Kasumi-1 (cell line): ENCODE measurements at regions not wholly inside any gene's neighbourhood (a gene's known extent, or its start where the extent isn't known, plus 50 kb on each side); places are given as distances from the start of the nearest gene placed in this dataset.

ENCODE experiments used
- DNase-seq, 2 experiments: peaks; one replicate each; lab custom pipeline; 2025; lab: John Stamatoyannopoulos, UW

DNA sequence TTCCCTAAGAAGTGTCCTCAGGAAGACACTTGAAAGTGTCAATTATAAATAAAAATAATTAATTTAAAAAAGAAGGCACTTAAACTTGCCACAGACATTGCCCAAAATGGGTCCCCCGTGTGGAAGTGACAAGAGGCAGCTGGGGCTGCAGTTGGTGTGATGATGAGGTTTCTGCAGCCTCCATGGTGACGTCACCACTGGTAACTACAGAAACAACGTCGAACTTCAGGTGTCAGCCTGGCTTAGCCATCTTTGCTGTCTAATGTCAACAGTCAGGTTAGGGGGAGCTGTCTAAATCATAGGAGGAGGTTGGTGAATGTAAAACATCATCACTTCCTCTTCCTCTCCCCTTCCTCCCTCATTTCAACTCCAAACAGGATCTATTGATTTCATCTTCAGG is 328.6 kb downstream of the MN1 start:
- DNase-seq, result no peak

DNA sequence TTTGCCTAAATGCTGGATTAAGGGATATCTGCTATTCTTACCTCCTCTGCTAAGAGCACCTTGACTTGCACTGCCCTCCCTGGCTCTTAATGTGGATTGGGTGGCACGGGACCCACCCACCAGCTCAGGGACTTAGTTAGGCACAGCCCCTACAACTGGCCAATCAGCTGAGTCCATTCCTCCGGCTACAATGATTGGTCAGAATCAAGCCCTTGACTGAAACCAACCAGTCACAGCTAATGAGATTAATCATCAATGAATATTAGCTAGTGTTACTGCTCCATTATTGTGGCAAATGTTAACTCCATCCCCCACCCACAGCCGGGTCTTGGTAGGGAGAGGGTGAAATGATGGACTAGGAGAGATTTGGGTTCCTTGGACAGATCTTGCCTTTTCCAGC is 328.0 kb downstream of the MN1 start:
- DNase-seq, result no peak

DNA sequence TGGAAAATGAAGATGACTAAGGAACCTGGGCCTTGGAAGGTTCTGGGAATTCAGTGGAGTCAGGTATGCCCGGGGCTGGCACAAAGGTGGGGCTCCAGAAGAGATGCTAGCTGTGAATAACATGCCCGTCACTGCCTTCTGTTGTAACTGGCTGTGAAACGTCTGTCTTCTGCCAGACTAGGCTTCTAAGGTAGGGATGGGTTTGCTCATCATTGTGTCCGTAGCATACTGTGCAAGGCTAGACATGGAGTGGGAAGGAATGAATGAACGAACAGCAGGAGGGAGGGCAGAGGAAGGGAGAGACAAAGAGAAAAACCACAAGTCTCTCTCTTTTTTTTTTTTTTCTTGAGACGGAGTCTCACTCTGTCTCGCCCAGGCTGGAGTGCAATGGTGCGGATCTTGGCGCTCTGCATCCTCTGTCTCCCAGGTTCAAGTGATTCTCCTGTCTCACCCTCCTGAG is 327.4 kb downstream of the MN1 start:
- DNase-seq, result no peak

DNA sequence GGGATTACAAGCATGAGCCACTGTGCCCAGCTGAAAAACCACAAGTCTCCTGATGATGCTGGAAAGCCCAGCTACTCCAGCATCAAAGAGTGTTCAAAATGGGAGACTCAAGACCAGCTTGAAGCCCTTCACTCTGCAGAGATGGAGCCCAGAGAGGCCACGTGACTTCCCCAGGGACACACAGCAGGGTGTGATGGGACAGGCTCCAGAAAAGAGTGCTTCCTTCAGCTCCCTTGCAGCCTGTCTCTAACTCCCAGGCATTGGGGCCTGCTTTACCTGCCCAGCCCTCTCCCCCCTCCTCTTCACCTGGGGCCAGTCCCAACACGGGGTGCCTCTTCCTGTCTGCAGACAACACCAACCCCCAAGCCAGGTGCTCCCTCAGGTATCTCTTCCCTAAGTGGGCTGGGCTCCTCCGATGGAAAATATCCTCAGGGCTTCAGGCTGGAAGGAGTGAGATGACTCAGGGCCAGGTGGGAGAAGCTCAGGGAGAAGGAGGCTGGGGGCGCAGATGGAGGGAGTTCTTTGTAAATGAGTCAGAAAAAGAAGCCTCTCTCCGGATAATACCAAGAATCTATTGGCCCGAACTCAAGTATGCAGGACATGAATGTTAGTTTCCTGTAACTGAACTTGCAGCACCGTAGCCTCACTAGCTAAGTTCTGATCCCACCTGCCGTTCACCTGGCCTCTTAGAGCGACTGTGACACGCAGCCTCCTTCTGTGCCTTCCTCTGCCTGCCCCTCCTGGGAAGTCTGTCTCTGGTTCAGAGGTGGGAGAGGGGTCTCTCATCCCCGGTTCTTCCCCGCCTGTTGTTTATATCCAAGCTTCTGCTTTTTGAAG is 326.6 kb downstream of the MN1 start:
- no peak for DNase-seq

DNA sequence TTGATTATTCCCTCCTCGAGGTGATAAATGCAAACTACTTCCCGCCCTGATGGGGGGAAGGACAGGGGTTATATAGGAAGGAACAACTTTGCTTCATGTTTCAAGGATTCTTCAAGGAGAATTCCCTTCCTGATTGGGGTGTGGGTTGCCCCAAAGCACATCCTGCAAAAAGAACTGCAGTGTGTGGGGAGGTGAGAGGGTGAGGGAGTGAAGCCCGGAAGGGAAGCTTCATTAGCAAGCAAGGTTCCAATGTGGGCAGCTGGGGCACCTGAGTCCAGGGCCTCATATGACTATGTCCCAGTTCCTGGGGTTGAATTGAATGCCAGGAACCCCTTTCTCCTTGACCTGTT is 326.0 kb downstream of the MN1 start:
- DNase-seq, result no peak

DNA sequence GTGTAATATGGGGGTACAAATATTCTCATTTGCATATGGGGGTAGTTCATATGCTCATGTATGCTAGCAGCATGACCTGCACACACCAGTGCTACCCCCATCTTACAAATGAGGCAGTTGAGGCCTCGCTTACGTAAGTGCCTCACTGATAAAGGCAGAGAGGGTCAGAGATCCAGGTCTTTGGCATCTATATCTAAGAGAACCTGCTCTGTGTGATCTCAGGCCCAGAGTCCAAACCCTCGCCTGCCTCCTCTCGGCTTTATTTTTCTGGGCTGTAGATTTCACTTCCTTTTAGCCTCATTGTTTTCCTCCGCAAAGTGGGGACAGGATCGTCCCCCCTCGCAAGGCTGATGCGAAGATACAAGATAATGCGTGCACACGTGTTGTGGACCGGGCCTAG is 325.2 kb downstream of the MN1 start:
- no peak for DNase-seq

DNA sequence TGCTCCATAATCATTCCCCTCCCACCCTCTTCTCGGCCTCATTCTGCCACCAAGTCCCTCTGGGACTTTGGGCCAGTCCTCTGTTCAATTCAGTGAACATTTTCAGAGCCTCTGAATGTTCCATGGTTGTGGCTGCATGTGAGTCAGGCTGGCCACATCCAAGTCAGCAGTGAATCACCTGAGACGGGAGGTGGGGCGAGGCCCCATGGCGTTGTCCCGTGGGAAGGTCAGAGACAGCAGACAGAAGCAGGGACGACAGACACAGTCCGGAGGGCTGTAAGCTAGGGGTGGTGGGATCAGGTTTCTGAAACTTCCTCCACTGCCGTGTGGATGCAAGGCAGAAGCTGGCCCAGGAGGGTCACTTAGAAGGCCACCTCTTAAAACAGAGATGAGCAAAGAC is 324.8 kb downstream of the MN1 start:
- DNase-seq, result no peak

DNA sequence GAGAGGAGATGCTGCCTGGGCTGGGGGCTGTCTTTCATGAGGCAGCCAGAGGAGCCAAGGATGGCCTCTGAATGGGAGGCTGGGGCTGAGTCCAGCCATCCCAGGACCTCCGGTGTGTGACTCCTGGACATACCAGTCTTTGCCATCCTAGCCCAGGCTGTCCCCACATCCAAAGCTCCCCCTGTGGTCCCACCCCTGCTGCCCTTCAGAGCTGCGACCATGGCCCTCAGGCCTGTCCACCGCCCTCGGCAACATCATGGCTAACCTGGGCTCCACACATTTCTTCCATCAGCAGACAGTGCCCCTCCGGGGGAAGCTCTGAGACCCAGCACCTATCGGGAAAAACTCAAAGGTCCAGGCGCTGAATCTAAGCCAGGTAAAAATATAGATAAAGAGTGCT is 324.4 kb downstream of the MN1 start:
- DNase-seq, result no peak

DNA sequence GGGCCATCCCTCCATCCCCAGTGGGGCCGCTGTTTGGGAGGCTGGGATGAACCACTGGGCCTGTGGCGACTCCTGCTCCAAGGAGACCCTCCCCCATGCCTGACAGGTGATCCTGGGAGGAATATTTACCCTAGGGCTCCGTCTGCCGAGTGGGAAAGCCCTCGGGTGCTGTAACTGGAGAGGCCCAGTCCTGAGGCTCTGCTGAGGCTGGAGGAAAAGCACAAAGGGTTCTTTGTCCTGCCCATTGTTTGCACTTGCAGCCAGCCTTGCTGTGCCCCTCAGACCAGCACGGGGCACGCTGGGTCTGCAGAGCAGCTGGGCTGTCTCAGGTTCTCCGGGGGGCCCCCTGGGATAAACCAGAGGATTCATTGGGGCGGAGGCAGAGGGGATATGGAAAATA is 321.1 kb downstream of the MN1 start:
- DNase-seq, result no peak

DNA sequence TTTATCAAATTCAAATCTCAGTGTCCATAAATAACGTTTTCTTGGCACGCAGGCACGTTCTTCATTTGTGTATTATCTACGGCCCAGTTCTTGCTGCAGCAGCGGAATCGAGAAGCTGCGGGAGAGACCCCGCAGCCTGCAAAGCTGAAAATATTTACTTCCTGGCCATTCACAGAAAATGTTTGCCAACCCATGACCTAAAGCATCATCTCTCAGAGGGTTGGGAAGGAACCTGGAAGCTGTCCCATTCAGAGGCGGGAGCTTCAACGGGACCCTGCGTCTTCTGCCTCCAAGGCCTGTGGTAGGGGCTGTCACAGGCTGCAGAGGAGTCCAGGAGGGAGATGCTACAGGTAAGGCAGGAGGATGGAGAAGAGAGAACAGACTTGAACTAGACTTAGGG is 319.2 kb downstream of the MN1 start:
- DNase-seq, result no peak

DNA sequence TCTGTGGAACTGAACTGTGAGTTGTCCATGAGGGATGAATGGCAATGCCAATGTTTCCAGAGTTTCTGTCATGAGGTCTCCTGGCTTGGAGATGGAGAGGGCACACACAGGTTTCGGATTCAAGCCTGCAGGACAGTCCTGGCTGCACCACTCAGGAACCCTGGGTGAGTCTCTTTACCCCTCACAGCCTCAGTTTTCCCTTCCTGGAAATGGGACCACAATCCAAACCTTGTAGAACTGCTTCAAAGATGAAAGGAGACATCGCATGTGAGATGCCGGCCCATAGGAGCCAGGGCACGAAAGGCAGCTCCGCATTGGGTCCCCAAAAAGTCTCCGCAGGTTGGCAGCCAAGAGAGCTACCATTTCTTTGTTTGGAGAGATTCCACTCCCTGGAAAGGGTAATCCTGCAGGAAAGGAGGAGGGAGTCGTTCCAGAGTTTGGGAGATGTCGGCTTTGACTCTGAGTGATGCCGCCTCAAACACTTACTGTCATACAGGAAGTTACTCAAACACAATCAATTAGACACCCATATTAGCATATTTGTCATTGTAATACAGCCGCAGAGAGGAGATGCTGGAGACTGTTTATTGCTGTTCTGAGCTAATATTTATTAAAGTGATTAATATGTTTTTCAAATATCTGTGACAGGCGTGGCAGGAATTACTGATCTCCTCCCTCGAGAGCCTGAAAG is 318.3 kb downstream of the MN1 start:
- no peak for DNase-seq

DNA sequence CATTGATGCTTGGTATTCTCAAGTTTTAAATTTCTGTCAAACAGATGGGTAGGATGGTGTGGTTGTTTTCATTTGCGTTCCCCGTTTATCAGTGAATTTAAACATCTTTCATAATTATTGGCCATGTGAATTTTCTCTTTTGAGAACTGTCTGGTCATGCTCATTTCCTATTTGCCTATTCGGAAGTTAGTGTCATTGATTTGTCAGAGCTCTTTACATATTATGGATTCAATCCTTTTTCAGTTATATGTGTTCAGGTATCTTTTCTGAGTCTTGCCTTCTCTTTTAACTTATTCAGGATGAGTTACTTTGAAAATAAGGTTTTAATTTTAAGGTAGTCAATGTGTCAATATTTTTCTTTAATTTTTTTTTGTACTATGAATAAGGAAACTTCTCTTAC is 315.7 kb downstream of the MN1 start:
- DNase-seq, result no peak

DNA sequence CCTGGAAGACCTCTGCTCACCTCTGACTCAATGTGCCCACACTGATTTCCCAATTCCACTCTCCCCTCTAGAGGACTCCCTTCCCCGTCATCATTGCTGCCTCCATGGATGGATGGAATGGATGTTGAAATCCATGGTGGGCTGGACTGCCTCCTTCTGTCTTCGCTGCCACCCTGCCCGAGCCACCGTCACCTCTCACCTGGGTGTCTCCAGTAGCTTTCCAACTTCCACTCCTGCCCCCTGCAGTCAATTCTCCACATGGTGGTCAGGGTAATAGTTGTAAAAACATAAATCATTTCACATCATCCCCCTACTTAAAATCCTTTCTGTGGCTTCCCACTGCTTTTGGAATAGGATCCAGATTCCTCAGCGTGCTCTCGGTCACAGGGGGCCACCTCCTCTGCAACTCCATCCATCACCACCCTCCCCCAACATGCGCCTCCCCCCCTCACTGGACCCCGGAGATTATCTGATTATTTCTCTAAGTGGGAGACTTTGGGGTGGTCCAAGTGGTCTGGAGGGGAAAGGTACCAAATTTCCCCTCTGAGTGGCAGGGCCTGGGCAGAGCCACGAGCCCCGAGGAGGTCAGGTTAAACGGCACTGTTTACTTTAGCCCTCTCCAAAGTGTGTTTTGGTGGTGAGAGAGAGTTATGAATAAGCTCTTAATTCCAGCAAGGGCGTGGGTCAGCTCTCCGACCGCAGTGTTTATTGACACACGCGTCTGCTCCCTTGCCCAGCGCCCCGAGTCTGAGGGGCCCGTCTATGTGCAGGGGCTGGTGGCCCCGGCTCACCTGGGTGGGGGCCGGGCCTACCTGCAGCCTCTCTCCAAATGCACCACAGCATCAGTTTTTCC is 313.7 kb downstream of the MN1 start:
- DNase-seq, result no peak

DNA sequence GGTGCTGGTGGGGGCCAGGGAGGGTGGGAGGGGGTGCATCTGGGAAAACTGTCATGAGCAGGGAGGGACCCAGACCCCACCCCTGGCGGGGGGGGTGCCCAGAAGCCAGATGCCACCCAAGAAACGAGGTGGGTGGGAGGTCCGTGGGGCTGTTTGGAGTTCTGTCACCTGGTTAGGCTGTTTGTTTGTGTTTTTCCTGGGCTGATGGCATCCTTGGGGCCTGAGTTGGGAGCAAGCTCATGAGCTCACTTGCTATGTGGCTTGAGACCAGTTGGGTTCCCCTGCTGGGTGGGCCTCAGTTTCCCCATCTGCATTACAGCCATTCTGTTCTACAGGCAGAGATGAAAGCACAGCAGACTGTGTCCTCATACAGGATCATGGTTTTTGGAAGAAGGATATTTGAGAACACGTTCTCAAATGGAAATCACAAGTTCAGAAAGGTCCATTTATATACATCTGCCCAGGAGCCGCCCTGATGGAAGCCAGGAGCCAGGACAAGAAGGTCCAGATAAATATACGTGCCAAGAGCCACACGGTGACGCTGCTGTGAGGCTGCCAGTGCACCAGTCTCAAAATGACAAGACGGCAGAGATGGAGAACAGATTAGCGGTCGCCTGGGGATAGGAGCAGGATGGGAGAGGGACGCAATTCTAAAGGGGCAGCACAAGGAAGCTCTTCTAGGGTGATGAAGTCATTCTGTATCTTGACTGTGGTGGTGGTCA is 312.9 kb downstream of the MN1 start:
- DNase-seq, result no peak

DNA sequence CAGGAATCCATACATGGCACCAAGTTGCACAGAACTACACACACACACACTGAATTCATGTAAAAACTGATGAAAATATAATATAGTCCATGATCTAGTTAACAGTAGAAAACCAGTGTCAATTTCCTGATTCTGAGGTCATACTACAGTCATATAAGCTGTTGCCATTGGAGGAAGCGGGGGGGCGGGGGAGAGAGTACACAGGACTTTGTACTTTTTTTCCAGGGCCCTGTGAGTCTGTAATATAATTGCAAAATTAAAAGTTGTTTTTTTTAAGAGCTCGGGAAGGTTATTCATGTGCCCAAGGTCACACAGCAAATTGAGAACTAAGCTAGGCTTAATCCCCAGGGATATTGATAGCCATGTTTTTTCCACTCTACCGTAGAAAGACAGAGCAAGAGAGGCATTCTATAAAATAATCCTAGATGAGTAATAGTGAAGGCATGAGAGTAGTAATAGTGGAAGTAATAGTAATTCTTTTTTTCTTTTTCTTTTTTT is 312.3 kb downstream of the MN1 start:
- no peak for DNase-seq

DNA sequence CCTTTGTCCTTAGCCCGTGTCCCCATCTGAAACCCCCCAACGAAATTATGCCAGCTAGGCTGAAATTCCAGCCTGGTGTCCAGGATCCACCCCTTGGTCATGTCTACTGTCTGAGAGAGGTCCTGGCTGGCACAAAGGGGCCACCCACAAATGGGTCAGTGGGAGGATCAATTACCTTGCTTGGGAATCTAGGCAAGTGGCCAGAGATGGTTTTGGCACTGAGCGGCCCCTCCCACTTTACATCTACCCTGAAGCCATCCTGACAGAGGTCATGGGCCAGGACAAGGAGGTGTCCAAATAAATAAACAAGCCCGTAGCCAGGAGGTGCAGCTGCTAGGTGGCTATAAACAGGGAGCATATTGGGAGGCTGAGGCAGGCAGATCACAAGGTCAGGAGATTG is 311.5 kb downstream of the MN1 start:
- no peak for DNase-seq

DNA sequence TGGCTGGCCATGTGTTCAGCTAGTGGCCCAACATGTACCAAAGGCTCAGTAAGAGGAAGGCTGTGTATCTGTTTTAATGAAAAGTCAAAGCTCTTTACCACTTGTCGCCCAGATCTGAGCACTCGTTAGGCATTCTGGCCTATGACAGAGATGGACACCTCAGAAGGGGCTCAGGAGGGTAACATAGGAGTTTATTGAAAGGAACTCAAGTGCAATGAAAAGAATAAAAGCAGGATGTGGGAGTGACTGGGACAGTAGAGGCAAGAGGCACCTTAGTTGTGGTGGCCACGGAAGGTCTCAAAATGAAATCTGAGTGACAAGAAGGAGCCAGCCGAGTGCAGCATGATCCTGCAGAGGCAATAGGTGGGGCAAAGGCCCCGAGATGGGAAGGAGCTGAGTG is 309.7 kb downstream of the MN1 start:
- DNase-seq, result no peak

DNA sequence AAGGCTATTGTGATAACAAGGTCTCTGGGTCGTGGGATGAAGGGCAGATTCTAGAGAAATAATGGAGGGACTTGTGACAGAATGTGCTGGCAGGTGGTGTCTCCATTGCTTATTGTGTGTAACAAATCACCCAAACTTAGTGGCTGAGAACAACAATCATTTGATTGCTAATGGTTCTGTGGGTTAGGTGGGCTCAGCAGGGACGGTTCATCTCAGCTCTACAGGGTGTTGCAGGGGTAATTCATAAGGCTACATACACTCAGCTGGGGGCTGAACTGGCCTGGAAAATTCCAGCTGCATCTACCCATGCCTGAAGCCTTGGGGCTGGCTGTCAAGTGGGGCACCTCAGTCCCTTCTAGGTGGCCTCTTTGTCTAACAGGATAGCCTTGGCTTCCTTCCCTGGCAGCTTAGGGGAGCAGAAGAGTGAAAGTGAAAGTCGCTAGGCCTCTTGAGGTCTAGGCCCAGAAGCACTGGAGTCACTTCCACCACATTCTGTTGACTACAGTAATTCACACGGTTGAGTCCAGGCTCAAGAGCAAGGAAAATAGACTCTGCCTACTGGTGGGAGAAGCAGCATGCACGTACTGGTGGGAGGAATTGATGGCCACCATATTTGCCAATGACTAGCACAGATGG is 308.9 kb downstream of the MN1 start:
- DNase-seq, result no peak

DNA sequence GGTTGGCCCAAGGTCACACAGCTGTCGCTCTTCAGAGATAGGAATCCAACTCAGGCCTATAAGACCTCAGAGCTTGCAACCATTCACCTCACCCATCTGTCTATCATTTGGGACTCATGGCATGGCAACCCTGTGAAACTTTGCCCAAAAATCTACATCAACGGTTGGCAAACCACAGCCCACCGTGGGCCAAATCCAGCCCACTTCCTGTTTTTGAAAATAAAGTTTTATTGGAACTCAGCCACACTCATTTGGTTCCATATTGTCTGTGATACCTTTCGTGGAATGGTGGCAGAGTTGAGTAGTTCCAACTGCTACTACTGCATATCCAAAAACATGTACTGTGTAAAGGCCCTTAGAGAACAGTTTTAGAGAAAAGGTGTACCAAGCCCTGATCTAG is 307.8 kb downstream of the MN1 start:
- no peak for DNase-seq

DNA sequence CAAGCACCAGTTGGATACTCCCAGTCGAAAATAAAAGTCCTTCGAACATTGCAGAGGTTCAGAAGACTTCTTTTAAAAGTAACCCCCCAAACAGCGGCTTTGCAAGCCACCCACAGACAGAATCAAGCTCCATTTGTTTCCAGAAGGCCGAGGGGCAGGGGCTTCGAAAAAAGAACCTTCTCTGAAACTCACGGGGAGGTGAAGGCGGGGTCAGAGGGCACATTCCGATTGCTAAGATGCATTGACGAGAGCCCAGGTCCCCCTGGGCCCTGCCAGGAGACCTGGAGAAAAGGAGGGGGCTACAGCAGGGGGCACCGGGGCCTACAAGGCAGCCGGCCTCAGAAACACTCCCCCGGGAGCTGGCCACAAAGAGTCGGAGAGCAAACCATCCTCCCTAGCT is 306.8 kb downstream of the MN1 start:
- DNase-seq, result no peak

DNA sequence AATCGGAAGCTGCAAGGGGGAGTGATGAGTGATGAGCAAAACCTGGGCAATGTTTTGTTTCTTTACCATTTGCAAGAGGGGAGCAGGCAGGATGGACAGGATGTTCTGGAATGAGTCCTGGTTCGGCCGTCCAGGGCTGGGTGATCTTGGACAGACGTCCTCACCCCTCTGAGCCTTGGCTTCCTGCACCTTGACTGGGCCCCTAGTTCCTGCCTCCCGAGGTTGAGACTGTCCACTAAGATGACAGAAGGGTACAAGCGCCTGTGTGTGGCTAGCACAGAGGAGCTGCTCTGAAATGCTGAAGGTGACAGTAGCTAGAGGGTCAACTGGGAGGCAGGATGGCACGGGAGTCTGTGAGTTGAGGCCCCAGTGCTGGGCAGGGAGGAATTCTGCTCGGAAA is 306.2 kb downstream of the MN1 start:
- no peak for DNase-seq

DNA sequence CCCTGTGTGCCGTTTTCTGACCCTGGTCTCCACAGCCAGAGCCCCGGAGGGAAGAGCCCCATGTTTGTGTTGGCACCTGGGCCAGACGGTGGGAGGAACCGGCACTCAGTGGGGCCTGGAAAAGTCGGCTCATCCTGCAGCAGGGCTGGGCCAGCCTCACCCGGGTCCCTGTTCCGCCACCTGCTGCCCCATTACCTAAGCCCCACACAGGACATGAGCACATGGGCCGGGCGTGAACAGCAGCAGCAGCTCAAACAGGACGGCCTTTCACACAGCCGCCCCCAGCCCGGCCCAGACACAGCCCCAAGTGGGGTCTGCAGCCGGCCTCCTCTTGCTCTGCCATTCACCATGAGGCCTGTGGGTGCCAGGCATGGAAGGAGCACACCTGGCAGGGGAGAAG is 302.4 kb downstream of the MN1 start:
- DNase-seq, result no peak
